SK-N-SH (cell line): ENCODE measurements at regions not wholly inside any gene's neighbourhood (a gene's known extent, or its start where the extent isn't known, plus 50 kb on each side); places are given as distances from the start of the nearest gene placed in this dataset.

Experiments used
- CTCF ChIA-PET: fragments of 300-600, 350-600 bp; formaldehyde crosslinking; extraction: SDS; loops from one replicate; lab custom pipeline; 2021; lab: Yijun Ruan, JAX
- POLR2A ChIA-PET: fragments of 350-600 bp; sonication (Branson Sonifier 250); formaldehyde crosslinking; extraction: SDS; loops from one replicate; lab custom pipeline; 2020; ENCODE audit warnings: antibody characterized with exemption, inconsistent platforms; lab: Yijun Ruan, JAX
- DNase-seq: peaks from one replicate; pipeline ENCODE4 v3.0.0; 2012
- H2AFZ ChIP-seq: fragments of 200-600 bp; sonication (generic); 2 replicates; pipeline ENCODE4 v1.8.1; 2016; ENCODE audit warnings: antibody characterized with exemption, mild to moderate bottlenecking, low read depth
- H3F3A ChIP-seq: fragments of 200-600 bp; sonication (generic); replicated peaks from 2 replicates; pipeline ENCODE3; 2016; ENCODE audit warnings: antibody characterized with exemption, mild to moderate bottlenecking; ENCODE audit not compliant: insufficient read depth
- H3K27ac ChIP-seq, 2 experiments: fragments of 200-500 bp in 1 of 2; fragments of 200-600 bp in 1 of 2; sonication (Bioruptor generic) in 1 of 2; sonication (generic), shearing (Covaris generic) in 1 of 2; 2 replicates each; pipeline versions ENCODE4 v1.5.1 to v1.6.1; 2014 to 2016; ENCODE audit warnings: low read depth in 2 of 2, inconsistent platforms in 1 of 2, low read length in 1 of 2, mild to moderate bottlenecking in 1 of 2, mixed read lengths in 1 of 2
- H3K27me3 ChIP-seq: fragments of 200-600 bp; sonication (generic), shearing (Covaris generic); 2 replicates; pipeline ENCODE4 v1.6.1; 2016; ENCODE audit warnings: mixed run types; ENCODE audit not compliant: insufficient read depth
- H3K36me3 ChIP-seq, 2 experiments: fragments of 200-500 bp in 1 of 2; fragments of 200-600 bp in 1 of 2; sonication (Bioruptor generic) in 1 of 2; sonication (generic) in 1 of 2; replicated peaks in 1 of 2; 2 replicates each; pipeline versions ENCODE3 to v1.5.1; 2014 to 2016; ENCODE audit warnings: low read length in 1 of 2, mild to moderate bottlenecking in 1 of 2; ENCODE audit not compliant: insufficient read depth in 2 of 2, control insufficient read depth in 1 of 2
- H3K4me1 ChIP-seq, 2 experiments: fragments of 200-500 bp in 1 of 2; fragments of 200-600 bp in 1 of 2; sonication (Bioruptor generic) in 1 of 2; sonication (generic), shearing (Covaris generic) in 1 of 2; 2 replicates each; pipeline versions ENCODE4 v1.5.1 to v1.6.1; 2014 to 2016; ENCODE audit warnings: low read depth in 1 of 2, low read length in 1 of 2, mixed run types in 1 of 2; ENCODE audit not compliant: insufficient read depth in 2 of 2, control insufficient read depth in 1 of 2
- H3K4me2 ChIP-seq: fragments of 200-600 bp; sonication (generic), shearing (Covaris generic); 2 replicates; pipeline ENCODE4 v1.6.1; 2017; ENCODE audit warnings: mixed run types
- H3K4me3 ChIP-seq, 2 experiments: fragments of 200-500 bp in 1 of 2; fragments of 200-600 bp in 1 of 2; sonication (Bioruptor generic) in 1 of 2; sonication (generic), shearing (Covaris generic) in 1 of 2; 2 replicates each; pipeline versions ENCODE4 v1.5.1 to v1.8.1; 2014 to 2016; ENCODE audit warnings: low read depth in 2 of 2, inconsistent platforms in 1 of 2, low read length in 1 of 2, mild to moderate bottlenecking in 1 of 2, mixed read lengths in 1 of 2, moderate library complexity in 1 of 2
- H3K79me2 ChIP-seq: fragments of 200-600 bp; sonication (generic); 2 replicates; pipeline ENCODE4 v1.8.1; 2017; ENCODE audit warnings: mild to moderate bottlenecking; ENCODE audit not compliant: insufficient read depth
- H3K9ac ChIP-seq: fragments of 200-600 bp; sonication (generic); 2 replicates; pipeline ENCODE4 v1.6.1; 2017; ENCODE audit warnings: mixed run types
- H3K9me2 ChIP-seq: fragments of 200-600 bp; sonication (generic); 2 replicates; pipeline ENCODE4 v1.6.1; 2017; ENCODE audit warnings: mixed run types
- H3K9me3 ChIP-seq: fragments of 200-600 bp; sonication (generic); 2 replicates; pipeline ENCODE4 v1.6.1; 2017; ENCODE audit warnings: mixed run types, mild to moderate bottlenecking, moderate library complexity
- H4K20me1 ChIP-seq: fragments of 200-600 bp; sonication (generic); 2 replicates; pipeline ENCODE4 v1.6.1; 2017; ENCODE audit warnings: mild to moderate bottlenecking, mixed run types; ENCODE audit not compliant: insufficient read depth
- CTCF ChIP-seq: fragments of 200-600 bp; sonication (generic); IDR thresholded peaks from 2 replicates; pipeline ENCODE4 v1.6.1; 2017; ENCODE audit warnings: antibody characterized with exemption, mild to moderate bottlenecking, moderate library complexity
- EZH2phosphoT487 ChIP-seq: fragments of 200-600 bp; sonication (generic); IDR thresholded peaks from 2 replicates; pipeline ENCODE4 v1.6.1; 2017; ENCODE audit warnings: low read depth, mixed run types, mild to moderate bottlenecking, antibody characterized with exemption, moderate library complexity, borderline replicate concordance
- GABPA ChIP-seq: IDR thresholded peaks from 2 replicates; pipeline ENCODE4 v1.4.0; 2012; ENCODE audit warnings: low read depth, mild to moderate bottlenecking
- MAX ChIP-seq: IDR thresholded peaks from 2 replicates; pipeline ENCODE4 v1.4.0; 2012; ENCODE audit warnings: low read depth
- MEF2A ChIP-seq: IDR thresholded peaks from 2 replicates; pipeline ENCODE4 v1.4.0; 2012; ENCODE audit warnings: low read depth, borderline replicate concordance
- NFIC ChIP-seq: IDR thresholded peaks from 2 replicates; pipeline ENCODE4 v1.4.0; 2012; ENCODE audit warnings: borderline replicate concordance
- RAD21 ChIP-seq: IDR thresholded peaks from 2 replicates; pipeline ENCODE4 v1.6.1; 2012; ENCODE audit warnings: mild to moderate bottlenecking, low read length
- RCOR1 ChIP-seq: fragments of 150-350 bp; IDR thresholded peaks from 2 replicates; pipeline ENCODE4 v1.6.1; 2017; ENCODE audit warnings: antibody characterized with exemption, low read length
- REST ChIP-seq: IDR thresholded peaks from 2 replicates; pipeline ENCODE4 v1.6.1; 2012; ENCODE audit warnings: mild to moderate bottlenecking, low read depth, low read length, moderate library complexity
- RFX5 ChIP-seq: IDR thresholded peaks from 2 replicates; pipeline ENCODE4 v1.6.1; 2012; ENCODE audit warnings: mild to moderate bottlenecking, improper control_type of control experiment, low read length
- SIN3A ChIP-seq: IDR thresholded peaks from 2 replicates; pipeline ENCODE4 v1.6.1; 2012; ENCODE audit warnings: low read depth, mild to moderate bottlenecking, low read length, moderate library complexity, borderline replicate concordance
- TCF12 ChIP-seq: IDR thresholded peaks from 2 replicates; pipeline ENCODE4 v1.4.0; 2012
- ZBTB33 ChIP-seq: IDR thresholded peaks from 2 replicates; pipeline ENCODE4 v1.4.0; 2012; ENCODE audit warnings: low read depth, borderline replicate concordance
- WGBS: methylation state at CpG from one replicate; pipeline ENCODE4 v1.1.6; 2017; ENCODE audit warnings: low lambda C conversion rate; 5-methylcytosine and 5-hydroxymethylcytosine counted together

GRCh38 chr5:109612278-109612905, 77.3 kb upstream of the MAN2A1 start:
- H2AFZ ChIP-seq, result no peak overlapping the region
- POLR2A ChIA-PET, result no interaction called here
- H3K27me3 ChIP-seq, result no peaks in the 10 kb centered on the region
- H3K36me3 ChIP-seq, result no peaks in the 10 kb centered on the region
- no peaks in the 10 kb centered on the region for H3F3A ChIP-seq
- H3K9ac ChIP-seq, result no peak overlapping the region
- H3K27ac ChIP-seq, result no peak overlapping the region
- no peaks in the 10 kb centered on the region for H3K79me2 ChIP-seq
- no peak for DNase-seq
- H3K4me3 ChIP-seq, result no peak overlapping the region
- WGBS, result 53% methylated on average over 6 of the region's 6 CpGs
- no peaks in the 10 kb centered on the region for H3K9me3 ChIP-seq
- H3K4me1 ChIP-seq, result peaks cover 0 to 8% of the 10 kb centered on the region in 2 experiments; a peak in 1 of 4 replicates
- H3K9me2 ChIP-seq, result no peaks in the 10 kb centered on the region
- CTCF ChIA-PET, result no interaction called here
- H4K20me1 ChIP-seq, result no peaks in the 10 kb centered on the region
- H3K4me2 ChIP-seq, result no peak overlapping the region
- TF ChIP-seq CTCF (no peak), RAD21 (no peak), RCOR1 (no peak), EZH2phosphoT487 (no peak), ZBTB33 (no peak), REST (no peak), NFIC (no peak), MAX (no peak)

GRCh38 chr5:109611505-109611904, 78.2 kb upstream of the MAN2A1 start:
- Histone ChIP-seq H3K9me3 (no peaks in the 10 kb centered on the region), H4K20me1 (no peaks in the 10 kb centered on the region), H3K36me3 (no peaks in the 10 kb centered on the region), H3K4me3 (no peak overlapping the region), H3K9me2 (no peaks in the 10 kb centered on the region), H3F3A (no peaks in the 10 kb centered on the region), H3K4me2 (no peak overlapping the region), H3K27ac (no peak overlapping the region), H3K79me2 (no peaks in the 10 kb centered on the region)
- no peak for DNase-seq
- CTCF ChIA-PET, result no interaction called here
- POLR2A ChIA-PET, result no interaction called here
- TF ChIP-seq GABPA (no peak), ZBTB33 (no peak), RFX5 (no peak), EZH2phosphoT487 (no peak), TCF12 (no peak), CTCF (no peak), SIN3A (no peak), MEF2A (no peak)
- TF ChIP-seq, all 33 proteins: peak for 0
- Histone ChIP-seq H2AFZ (no peak overlapping the region), H3K9ac (no peak overlapping the region), H3K27me3 (no peaks in the 10 kb centered on the region), H3K4me1 (peaks cover 0 to 8% of the 10 kb centered on the region in 2 experiments; a peak in 1 of 4 replicates)
- 59% methylated on average over 3 of the region's 3 CpGs for WGBS
